ENCODE measurements at regions not wholly inside any gene's neighbourhood (a gene's known extent, or its start where the extent isn't known, plus 50 kb on each side); places are given as distances from the start of the nearest gene placed in this dataset.

DNA sequence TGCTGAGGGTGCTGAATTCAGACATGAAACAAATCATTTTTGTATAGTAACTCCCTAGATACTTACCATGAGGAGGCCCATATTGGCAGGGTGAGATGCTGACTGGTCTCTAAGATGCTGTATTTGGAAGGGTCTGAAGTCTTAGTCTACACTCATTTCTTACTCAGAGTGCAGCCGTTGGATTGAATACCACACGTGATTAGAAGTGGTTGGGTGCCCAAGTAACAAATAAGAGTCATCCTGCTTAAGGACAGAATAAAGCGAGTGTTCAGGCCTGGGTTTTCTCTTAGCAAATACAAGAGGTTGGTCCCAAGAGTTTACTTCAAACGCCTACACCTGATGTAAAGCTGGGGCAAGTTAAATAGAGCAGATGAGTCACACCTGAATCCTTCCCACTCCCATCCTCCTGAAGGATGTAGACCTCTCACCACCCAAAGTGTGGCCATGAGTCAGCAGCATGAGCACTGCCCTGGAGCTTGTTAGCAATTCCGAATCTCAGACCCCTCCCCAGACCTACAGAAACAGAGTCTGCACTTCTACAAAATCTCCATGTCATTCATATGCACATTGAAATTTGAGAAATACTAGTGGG is 284.6 kb upstream of the CDH5 start:
- Mint-ChIP-seq H3K4me1 (ENCODE audit: low read depth in 2 of 2) (no peaks in the 10 kb centered on the region), H3K9me3 (peaks cover 0 to 2% of the 10 kb centered on the region in 2 donors), H3K27ac (no peak overlapping the region), H3K36me3 (ENCODE audit: insufficient read depth) (no peaks in the 10 kb centered on the region), H3K4me3 (no peak overlapping the region), H3K27me3 (peaks cover 17 to 26% of the 10 kb centered on the region in 2 donors)
- ATAC-seq (replicated peaks) = no peak
- DNase-seq = no peak

DNA sequence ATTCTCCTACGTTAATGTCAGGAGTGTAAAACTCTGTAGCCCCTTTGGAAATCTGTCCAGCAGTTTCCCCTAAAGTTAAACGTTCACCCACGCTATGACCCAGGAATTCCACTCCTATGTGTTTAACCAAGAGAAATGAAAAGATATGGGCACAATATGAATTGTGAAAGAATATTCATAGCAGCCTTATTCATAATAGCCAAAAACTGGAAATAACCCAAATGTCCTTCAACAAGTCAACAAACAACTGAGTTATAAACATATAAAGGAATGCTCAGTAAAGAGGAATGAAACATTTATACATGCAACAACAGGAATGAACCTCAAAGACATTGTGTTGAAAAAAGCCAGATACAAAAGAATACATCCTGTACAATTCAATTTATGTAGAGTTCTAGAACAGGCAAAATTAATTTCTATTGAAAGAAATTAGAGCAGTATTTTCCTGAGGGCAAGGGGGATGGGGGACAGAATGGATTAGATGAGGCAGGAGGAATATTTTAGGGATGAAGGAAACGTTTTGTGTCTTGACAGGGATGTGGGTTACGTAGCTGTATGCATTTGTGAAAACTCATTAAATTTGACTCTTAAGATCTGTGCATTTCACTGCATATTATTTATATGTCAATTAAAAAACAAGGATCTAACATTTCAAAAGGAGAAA is 286.7 kb upstream of the CDH5 start:
- H3K9me3 Mint-ChIP-seq = no peaks in the 10 kb centered on the region
- H3K27me3 Mint-ChIP-seq = peaks cover 15 to 24% of the 10 kb centered on the region in 2 donors
- ATAC-seq (replicated peaks) (no peak), DNase-seq (no peak)
- H3K4me1 Mint-ChIP-seq (ENCODE audit: low read depth in 2 of 2) = no peaks in the 10 kb centered on the region
- H3K36me3 Mint-ChIP-seq (ENCODE audit: insufficient read depth) = no peaks in the 10 kb centered on the region
- H3K4me3 Mint-ChIP-seq = no peak overlapping the region
- H3K27ac Mint-ChIP-seq = no peak overlapping the region

- DNase-seq (no peak), ATAC-seq (replicated peaks) (no peak)
These were observed 296.2 kb upstream of the CDH5 start for GRCh38 chr16:66070140-66070917.

GRCh38 chr16:66069587-66069986 is 296.9 kb upstream of the CDH5 start:
- Mint-ChIP-seq H3K9me3 (no peaks in the 10 kb centered on the region), H3K4me1 (ENCODE audit: low read depth in 2 of 2) (no peaks in the 10 kb centered on the region), H3K27ac (no peak overlapping the region), H3K4me3 (no peak overlapping the region), H3K27me3 (peaks cover 29 to 50% of the 10 kb centered on the region in 2 donors), H3K36me3 (ENCODE audit: insufficient read depth) (no peaks in the 10 kb centered on the region)
- no peak for DNase-seq
- ATAC-seq (replicated peaks) = no peak

More at GRCh38 chr16:66070140-66070917, 296.2 kb upstream of the CDH5 start:
- no peaks in the 10 kb centered on the region for H3K4me1 Mint-ChIP-seq (ENCODE audit: low read depth in 2 of 2)
- peaks cover 23 to 52% of the 10 kb centered on the region in 2 donors for H3K27me3 Mint-ChIP-seq
- no peak overlapping the region for H3K27ac Mint-ChIP-seq
- no peaks in the 10 kb centered on the region for H3K9me3 Mint-ChIP-seq
- H3K36me3 Mint-ChIP-seq (ENCODE audit: insufficient read depth) = no peaks in the 10 kb centered on the region
- no peak overlapping the region for H3K4me3 Mint-ChIP-seq

DNA sequence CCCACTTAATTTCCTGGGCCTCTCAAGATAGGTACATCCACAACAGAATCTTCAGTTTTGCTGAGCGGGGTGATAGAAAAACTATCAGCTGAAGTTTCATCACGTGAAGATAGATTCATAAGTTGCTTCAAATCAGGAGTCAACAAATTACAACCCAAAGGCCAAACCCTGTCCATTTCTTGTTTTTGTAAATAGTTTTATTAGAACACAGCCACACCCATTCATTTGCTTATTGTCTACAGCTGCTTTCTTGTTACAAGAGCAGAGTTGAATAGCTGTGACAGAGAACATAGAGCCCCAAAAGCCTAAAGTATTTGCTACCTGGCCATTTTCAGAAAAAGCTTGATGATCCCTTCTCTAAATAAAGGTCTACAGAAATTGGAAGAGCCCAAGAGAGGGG is 300.1 kb upstream of the CDH5 start:
- Mint-ChIP-seq H3K4me1 (ENCODE audit: low read depth in 2 of 2) (no peaks in the 10 kb centered on the region), H3K4me3 (no peak overlapping the region), H3K27ac (no peak overlapping the region), H3K36me3 (ENCODE audit: insufficient read depth) (no peaks in the 10 kb centered on the region), H3K9me3 (no peaks in the 10 kb centered on the region), H3K27me3 (peaks cover 26 to 31% of the 10 kb centered on the region in 2 donors)
- ATAC-seq (replicated peaks) (no peak), DNase-seq (no peak)

DNA sequence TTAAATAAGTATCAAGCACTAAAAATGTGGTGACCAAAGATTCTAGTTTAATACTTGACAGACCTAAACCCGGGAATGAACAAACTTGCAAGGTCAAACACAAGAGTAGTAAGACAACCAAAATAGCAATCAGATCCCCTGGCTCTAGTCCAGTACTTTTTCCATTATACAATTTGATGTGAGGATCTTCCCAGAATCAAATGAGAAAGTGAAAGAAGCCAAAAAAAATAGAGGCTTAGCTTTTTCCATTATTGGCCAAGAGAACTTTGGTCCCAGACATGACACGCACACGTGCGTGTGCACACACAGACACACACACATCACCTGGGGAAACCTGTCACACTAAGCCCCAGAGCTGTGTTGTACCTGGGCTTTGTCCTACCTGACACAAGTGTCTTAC is 300.6 kb upstream of the CDH5 start:
- no peaks in the 10 kb centered on the region for H3K36me3 Mint-ChIP-seq (ENCODE audit: insufficient read depth)
- H3K27ac Mint-ChIP-seq = no peak overlapping the region
- no peaks in the 10 kb centered on the region for H3K4me1 Mint-ChIP-seq (ENCODE audit: low read depth in 2 of 2)
- no peaks in the 10 kb centered on the region for H3K9me3 Mint-ChIP-seq
- peaks cover 31 to 36% of the 10 kb centered on the region in 2 donors for H3K27me3 Mint-ChIP-seq
- no peak for ATAC-seq (replicated peaks)
- no peak overlapping the region for H3K4me3 Mint-ChIP-seq
- no peak for DNase-seq

GRCh38 chr16:66064801-66065530 is 301.5 kb upstream of the CDH5 start:
- H3K27me3 Mint-ChIP-seq = peaks cover 23 to 40% of the 10 kb centered on the region in 2 donors
- ATAC-seq (replicated peaks) (no peak), DNase-seq (no peak)
- no peaks in the 10 kb centered on the region for H3K9me3 Mint-ChIP-seq
- H3K36me3 Mint-ChIP-seq (ENCODE audit: insufficient read depth) = no peaks in the 10 kb centered on the region
- no peak overlapping the region for H3K4me3 Mint-ChIP-seq
- H3K4me1 Mint-ChIP-seq (ENCODE audit: low read depth in 2 of 2) = no peaks in the 10 kb centered on the region
- H3K27ac Mint-ChIP-seq = no peak overlapping the region

DNA sequence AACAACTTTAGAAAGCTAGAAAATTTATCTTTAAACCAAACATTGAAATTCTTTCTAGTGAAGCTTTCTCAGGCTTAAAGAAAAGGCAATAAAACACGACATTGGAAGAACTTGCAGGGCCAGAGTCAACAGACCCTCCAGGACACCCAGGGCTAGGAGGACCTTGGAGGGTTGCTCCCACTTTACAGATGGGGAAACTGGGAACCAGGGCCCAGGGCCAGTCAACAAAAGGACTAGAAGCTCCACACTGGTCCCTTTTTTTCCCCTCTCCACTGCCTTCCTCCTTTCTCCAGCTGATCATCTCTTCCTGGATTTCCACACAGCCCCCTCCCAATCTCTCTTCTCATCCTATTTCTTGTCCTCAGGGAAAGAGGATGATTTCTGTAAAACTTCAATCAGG is 307.7 kb upstream of the CDH5 start:
- Mint-ChIP-seq H3K9me3 (no peaks in the 10 kb centered on the region), H3K27ac (no peak overlapping the region), H3K36me3 (ENCODE audit: insufficient read depth) (no peaks in the 10 kb centered on the region), H3K27me3 (peaks cover 7 to 42% of the 10 kb centered on the region in 2 donors), H3K4me3 (no peak overlapping the region), H3K4me1 (ENCODE audit: low read depth in 2 of 2) (no peaks in the 10 kb centered on the region)
- no peak for ATAC-seq (replicated peaks)
- no peak for DNase-seq

- no peak overlapping the region for H3K27ac Mint-ChIP-seq
- peaks cover 7 to 42% of the 10 kb centered on the region in 2 donors for H3K27me3 Mint-ChIP-seq
- H3K36me3 Mint-ChIP-seq (ENCODE audit: insufficient read depth) = no peaks in the 10 kb centered on the region
- no peak overlapping the region for H3K4me3 Mint-ChIP-seq
- no peaks in the 10 kb centered on the region for H3K4me1 Mint-ChIP-seq (ENCODE audit: low read depth in 2 of 2)
- no peaks in the 10 kb centered on the region for H3K9me3 Mint-ChIP-seq
- ATAC-seq (replicated peaks) (no peak), DNase-seq (no peak)
These were observed 308.3 kb upstream of the CDH5 start for GRCh38 chr16:66058172-66058691.

DNA sequence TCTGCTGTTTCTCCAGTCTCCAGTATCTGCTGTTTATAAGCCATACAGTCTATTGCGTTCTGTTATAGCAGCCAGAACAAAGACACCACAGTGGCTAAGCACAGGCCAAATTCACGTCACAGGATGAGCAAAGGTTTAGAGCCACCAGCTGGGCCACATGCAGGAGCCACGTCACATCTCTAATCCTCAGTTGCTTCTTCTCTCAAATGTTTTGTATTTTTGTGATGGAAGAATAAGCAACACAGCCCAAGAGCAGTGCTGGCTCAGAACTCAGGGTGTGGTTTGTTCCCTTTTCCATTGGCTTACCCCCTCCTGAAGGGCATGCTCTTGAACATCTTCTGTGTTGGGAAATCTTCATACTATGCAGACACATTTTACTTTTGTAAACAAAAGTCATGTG is 309.4 kb upstream of the CDH5 start:
- H3K4me3 Mint-ChIP-seq = no peak overlapping the region
- no peaks in the 10 kb centered on the region for H3K36me3 Mint-ChIP-seq (ENCODE audit: insufficient read depth)
- DNase-seq = no peak

DNA sequence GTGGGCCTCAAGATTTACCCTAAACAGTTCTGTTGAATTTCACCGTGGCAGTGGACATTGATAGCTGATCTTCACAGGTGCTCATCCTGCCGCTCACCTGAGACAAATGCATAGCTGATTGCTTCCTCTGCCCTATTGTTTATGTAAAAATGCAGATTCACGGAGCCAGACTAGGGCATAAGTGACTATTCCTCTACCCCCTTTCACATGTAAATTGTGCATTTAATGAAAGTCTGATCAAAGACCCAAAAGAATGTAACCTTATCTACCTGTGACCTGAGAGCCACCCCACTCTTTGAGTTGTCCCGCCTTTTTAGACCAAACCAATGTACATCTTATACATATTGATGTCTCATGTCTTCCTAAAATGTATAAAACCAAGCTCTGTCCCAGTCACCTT is 312.4 kb upstream of the CDH5 start:
- no peak overlapping the region for H3K27ac Mint-ChIP-seq
- DNase-seq (no peak), ATAC-seq (replicated peaks) (no peak)
- no peak overlapping the region for H3K4me3 Mint-ChIP-seq
- no peaks in the 10 kb centered on the region for H3K4me1 Mint-ChIP-seq (ENCODE audit: low read depth in 2 of 2)
- H3K9me3 Mint-ChIP-seq = no peaks in the 10 kb centered on the region
- no peaks in the 10 kb centered on the region for H3K36me3 Mint-ChIP-seq (ENCODE audit: insufficient read depth)
- H3K27me3 Mint-ChIP-seq = peaks cover 0 to 5% of the 10 kb centered on the region in 2 donors

More for the DNA sequence above, 309.4 kb upstream of the CDH5 start:
- no peaks in the 10 kb centered on the region for H3K4me1 Mint-ChIP-seq (ENCODE audit: low read depth in 2 of 2)
- no peak overlapping the region for H3K27ac Mint-ChIP-seq
- no peak for ATAC-seq (replicated peaks)
- H3K27me3 Mint-ChIP-seq = peaks cover 7 to 33% of the 10 kb centered on the region in 2 donors
- H3K9me3 Mint-ChIP-seq = no peaks in the 10 kb centered on the region

DNA sequence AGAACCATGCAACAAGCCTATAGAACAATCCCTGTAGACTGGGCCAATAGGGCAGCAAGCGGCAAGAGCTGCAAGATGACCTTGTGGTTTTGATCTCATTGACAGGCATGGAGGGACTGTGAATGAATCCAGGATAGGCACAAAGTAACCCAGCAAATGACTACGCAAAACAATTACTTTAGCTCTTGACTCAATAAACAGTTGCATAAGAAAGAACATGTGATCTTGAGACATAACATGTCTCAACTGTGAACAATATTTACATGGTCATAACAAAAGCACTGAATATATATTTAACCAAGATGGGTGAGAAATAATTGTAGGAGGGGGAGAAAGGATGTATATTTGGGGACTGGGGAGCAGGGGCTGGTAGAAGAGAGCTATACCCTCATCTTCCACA is 313.7 kb upstream of the CDH5 start:
- no peak for ATAC-seq (replicated peaks)
- Mint-ChIP-seq H3K36me3 (ENCODE audit: insufficient read depth) (no peaks in the 10 kb centered on the region), H3K27me3 (no peaks in the 10 kb centered on the region), H3K9me3 (no peaks in the 10 kb centered on the region), H3K4me1 (ENCODE audit: low read depth in 2 of 2) (no peaks in the 10 kb centered on the region), H3K4me3 (no peak overlapping the region), H3K27ac (no peak overlapping the region)
- no peak for DNase-seq

GRCh38 chr16:66050991-66051390 is 315.5 kb upstream of the CDH5 start:
- H3K36me3 Mint-ChIP-seq (ENCODE audit: insufficient read depth) = no peaks in the 10 kb centered on the region
- no peak for DNase-seq
- no peak for ATAC-seq (replicated peaks)
- H3K9me3 Mint-ChIP-seq = peaks cover 0 to 1% of the 10 kb centered on the region in 2 donors
- H3K4me3 Mint-ChIP-seq = no peak overlapping the region
- no peaks in the 10 kb centered on the region for H3K27me3 Mint-ChIP-seq
- no peak overlapping the region for H3K27ac Mint-ChIP-seq
- no peaks in the 10 kb centered on the region for H3K4me1 Mint-ChIP-seq (ENCODE audit: low read depth in 2 of 2)
